Mesothelial cell of epicardium (in vitro differentiated cells): ENCODE measurements at regions not wholly inside any gene's neighbourhood (a gene's known extent, or its start where the extent isn't known, plus 50 kb on each side); places are given as distances from the start of the nearest gene placed in this dataset.
A peak's percentile ranks its signal among the peaks of the same experiment; 100 is the strongest.

ENCODE experiments used
- DNase-seq, 2 experiments: peaks; one replicate each; pipeline ENCODE4 v3.0.0; 2021; ENCODE audit warnings: low spot score in 2 of 2; ENCODE audit not compliant: unreplicated experiment in 2 of 2
- H3K27ac Mint-ChIP-seq: 2 replicates; pipeline ENCODE4 v1.8.0; 2021; ENCODE audit warnings: mixed read lengths
- H3K27me3 Mint-ChIP-seq: 2 replicates; pipeline ENCODE4 v1.8.0; 2021; ENCODE audit warnings: low read depth, mixed read lengths
- H3K36me3 Mint-ChIP-seq: 2 replicates; pipeline ENCODE4 v1.8.0; 2021; ENCODE audit warnings: mixed read lengths
- H3K4me1 Mint-ChIP-seq: 2 replicates; pipeline ENCODE4 v1.8.0; 2021; ENCODE audit warnings: mixed read lengths
- H3K4me3 Mint-ChIP-seq: 2 replicates; pipeline ENCODE4 v1.8.0; 2021; ENCODE audit warnings: mild to moderate bottlenecking, moderate library complexity, mixed read lengths
- H3K9me3 Mint-ChIP-seq: 2 replicates; pipeline ENCODE4 v1.8.0; 2021; ENCODE audit warnings: mixed read lengths
- CTCF ChIP-seq: fragments of 200-600 bp; sonication (generic); IDR thresholded peaks from one replicate; pipeline ENCODE4 v1.5.0; 2021; ENCODE audit warnings: antibody characterized with exemption; ENCODE audit not compliant: unreplicated experiment

GRCh38 chr2:223214394-223215253 lies 162.6 kb downstream of the KCNE4 start:
- Mint-ChIP-seq H3K4me3 (no peak overlapping the region), H3K27ac (peak overlapping the region; percentile 88)

GRCh38 chr2:223215254-223215516 lies 163.2 kb downstream of the KCNE4 start:
- no peak for TF ChIP-seq CTCF
- Mint-ChIP-seq H3K27ac (peak overlapping the region; percentile 88), H3K9me3 (peaks cover 16% of the 10 kb centered on the region), H3K27me3 (no peaks in the 10 kb centered on the region), H3K36me3 (peaks cover 2% of the 10 kb centered on the region), H3K4me1 (peaks cover 27% of the 10 kb centered on the region), H3K4me3 (no peak overlapping the region)
- no peak for DNase-seq

More at GRCh38 chr2:223214394-223215253, 162.6 kb downstream of the KCNE4 start:
- no peaks in the 10 kb centered on the region for H3K27me3 Mint-ChIP-seq
- no peak for TF ChIP-seq CTCF
- peaks cover 24% of the 10 kb centered on the region for H3K4me1 Mint-ChIP-seq
- H3K9me3 Mint-ChIP-seq, result peaks cover 22% of the 10 kb centered on the region
- DNase-seq, result no peak
- peaks cover 3% of the 10 kb centered on the region for H3K36me3 Mint-ChIP-seq

GRCh38 chr2:223217373-223217772 lies 165.4 kb downstream of the KCNE4 start:
- no peak for DNase-seq
- Mint-ChIP-seq H3K9me3 (no peaks in the 10 kb centered on the region), H3K4me1 (peaks cover 27% of the 10 kb centered on the region), H3K27ac (no peak overlapping the region), H3K27me3 (no peaks in the 10 kb centered on the region), H3K4me3 (no peak overlapping the region), H3K36me3 (no peaks in the 10 kb centered on the region)
- TF ChIP-seq CTCF, result no peak

- no peak for TF ChIP-seq CTCF
- DNase-seq, result no peak
- H3K4me1 Mint-ChIP-seq, result peaks cover 27% of the 10 kb centered on the region
- H3K36me3 Mint-ChIP-seq, result no peaks in the 10 kb centered on the region
- no peak overlapping the region for H3K27ac Mint-ChIP-seq
- H3K4me3 Mint-ChIP-seq, result no peak overlapping the region
- no peaks in the 10 kb centered on the region for H3K9me3 Mint-ChIP-seq
- no peaks in the 10 kb centered on the region for H3K27me3 Mint-ChIP-seq
These were observed 166.7 kb downstream of the KCNE4 start for GRCh38 chr2:223218587-223219178.

GRCh38 chr2:223219872-223220657 lies 168.1 kb downstream of the KCNE4 start:
- DNase-seq, result no peak
- no peak for TF ChIP-seq CTCF
- Mint-ChIP-seq H3K9me3 (no peaks in the 10 kb centered on the region), H3K4me3 (no peak overlapping the region), H3K27ac (no peak overlapping the region), H3K27me3 (no peaks in the 10 kb centered on the region), H3K36me3 (no peaks in the 10 kb centered on the region), H3K4me1 (peaks cover 15% of the 10 kb centered on the region)
